ENCODE measurements at regions not wholly inside any gene's neighbourhood (a gene's known extent, or its start where the extent isn't known, plus 50 kb on each side); places are given as distances from the start of the nearest gene placed in this dataset.

- peaks cover 7% of the 10 kb centered on the region for H3K9me3 Mint-ChIP-seq (ENCODE audit: unreplicated experiment)
- POLR2A ChIA-PET, result no interaction called here
These were observed 200.1 kb downstream of the TLE3 start for GRCh38 chr15:69897471-69898237.

GRCh38 chr15:69898243-69898642, 199.5 kb downstream of the TLE3 start:
- POLR2A ChIA-PET, result no interaction called here
- CTCF ChIA-PET, result no interaction called here
- intact Hi-C loops (cut with micrococcal nuclease), result no loop called here
- DNase-seq (ENCODE audit: unreplicated experiment), result no peak
- no peaks in the 10 kb centered on the region for H3K4me1 Mint-ChIP-seq (ENCODE audit: insufficient read depth, unreplicated experiment)
- H3K4me3 Mint-ChIP-seq (ENCODE audit: unreplicated experiment), result no peak overlapping the region
- H3K9me3 Mint-ChIP-seq (ENCODE audit: unreplicated experiment), result peaks cover 7% of the 10 kb centered on the region
- TF ChIP-seq, protein P1, sequence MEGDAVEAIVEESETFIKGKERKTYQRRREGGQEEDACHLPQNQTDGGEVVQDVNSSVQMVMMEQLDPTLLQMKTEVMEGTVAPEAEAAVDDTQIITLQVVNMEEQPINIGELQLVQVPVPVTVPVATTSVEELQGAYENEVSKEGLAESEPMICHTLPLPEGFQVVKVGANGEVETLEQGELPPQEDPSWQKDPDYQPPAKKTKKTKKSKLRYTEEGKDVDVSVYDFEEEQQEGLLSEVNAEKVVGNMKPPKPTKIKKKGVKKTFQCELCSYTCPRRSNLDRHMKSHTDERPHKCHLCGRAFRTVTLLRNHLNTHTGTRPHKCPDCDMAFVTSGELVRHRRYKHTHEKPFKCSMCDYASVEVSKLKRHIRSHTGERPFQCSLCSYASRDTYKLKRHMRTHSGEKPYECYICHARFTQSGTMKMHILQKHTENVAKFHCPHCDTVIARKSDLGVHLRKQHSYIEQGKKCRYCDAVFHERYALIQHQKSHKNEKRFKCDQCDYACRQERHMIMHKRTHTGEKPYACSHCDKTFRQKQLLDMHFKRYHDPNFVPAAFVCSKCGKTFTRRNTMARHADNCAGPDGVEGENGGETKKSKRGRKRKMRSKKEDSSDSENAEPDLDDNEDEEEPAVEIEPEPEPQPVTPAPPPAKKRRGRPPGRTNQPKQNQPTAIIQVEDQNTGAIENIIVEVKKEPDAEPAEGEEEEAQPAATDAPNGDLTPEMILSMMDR (IDR thresholded peaks at IDR 0.05; ENCODE audit: unreplicated experiment), result no peak
- H3K36me3 Mint-ChIP-seq (ENCODE audit: insufficient read depth, unreplicated experiment), result no peaks in the 10 kb centered on the region
- no TSS peak for BruUV-seq (replicated peaks)
- peaks cover 90% of the 10 kb centered on the region for H3K27me3 Mint-ChIP-seq (ENCODE audit: insufficient read depth, unreplicated experiment)
- no peak overlapping the region for H3K27ac Mint-ChIP-seq (ENCODE audit: low read depth, unreplicated experiment)

More at GRCh38 chr15:69897471-69898237, 200.1 kb downstream of the TLE3 start:
- Mint-ChIP-seq H3K27ac (ENCODE audit: low read depth, unreplicated experiment) (no peak overlapping the region), H3K27me3 (ENCODE audit: insufficient read depth, unreplicated experiment) (peaks cover 96% of the 10 kb centered on the region), H3K36me3 (ENCODE audit: insufficient read depth, unreplicated experiment) (no peaks in the 10 kb centered on the region), H3K4me1 (ENCODE audit: insufficient read depth, unreplicated experiment) (no peaks in the 10 kb centered on the region), H3K4me3 (ENCODE audit: unreplicated experiment) (no peak overlapping the region)
- no TSS peak for BruUV-seq (replicated peaks)
- CTCF ChIA-PET, result interaction anchor here (0.7 kb wide), 1 partner anchor 173 kb away, joined by 3 read pairs; no protein-coding TSS in a partner anchor
- intact Hi-C loops (cut with micrococcal nuclease), result no loop called here
- DNase-seq (ENCODE audit: unreplicated experiment), result no peak
- TF ChIP-seq, protein P1 (IDR thresholded peaks at IDR 0.05; ENCODE audit: unreplicated experiment), result no peak

DNA sequence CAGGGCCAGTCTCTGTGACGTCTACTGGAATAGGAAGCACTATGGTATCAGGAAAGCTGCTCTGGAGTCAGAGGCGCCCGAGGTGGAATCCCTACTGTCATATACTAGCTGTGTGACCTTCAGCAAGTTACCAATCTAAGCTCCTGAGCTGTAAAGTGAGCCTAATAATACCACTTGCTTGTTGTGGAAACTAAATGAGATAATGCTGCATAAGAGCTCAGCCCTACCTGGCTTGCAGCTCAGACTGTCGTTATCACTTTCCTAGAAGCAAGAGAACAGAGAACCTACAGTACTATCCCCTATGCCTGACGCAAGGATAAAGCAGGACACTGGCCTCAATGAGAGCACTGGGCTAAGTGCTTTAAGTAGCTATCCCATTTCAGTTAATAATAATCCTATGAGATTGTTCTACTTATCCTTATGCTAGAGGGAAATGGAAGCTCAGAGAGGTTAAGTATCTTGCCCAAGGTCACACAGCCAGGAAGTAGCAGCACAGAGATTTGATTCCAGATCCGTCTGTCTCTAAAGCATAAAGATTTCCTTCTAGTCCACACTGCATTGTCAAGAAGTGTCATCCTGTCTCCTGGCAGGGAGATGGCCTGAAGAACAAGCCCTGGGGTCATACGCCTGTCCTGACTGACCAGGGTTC, 195.2 kb downstream of the TLE3 start:
- TF ChIP-seq, protein P1 (IDR thresholded peaks at IDR 0.05; ENCODE audit: unreplicated experiment), result no peak
- ChIA-PET CTCF (interaction anchor here (0.6 kb wide), 1 partner anchor 36 kb away, joined by 3 read pairs; no protein-coding TSS in a partner anchor), POLR2A (no interaction called here)
- Mint-ChIP-seq H3K4me1 (ENCODE audit: insufficient read depth, unreplicated experiment) (no peaks in the 10 kb centered on the region), H3K9me3 (ENCODE audit: unreplicated experiment) (no peaks in the 10 kb centered on the region), H3K36me3 (ENCODE audit: insufficient read depth, unreplicated experiment) (no peaks in the 10 kb centered on the region), H3K27ac (ENCODE audit: low read depth, unreplicated experiment) (no peak overlapping the region), H3K27me3 (ENCODE audit: insufficient read depth, unreplicated experiment) (peaks cover 47% of the 10 kb centered on the region), H3K4me3 (ENCODE audit: unreplicated experiment) (no peak overlapping the region)
- BruUV-seq (replicated peaks), result no TSS peak
- intact Hi-C loops (cut with micrococcal nuclease), result no loop called here
- no peak for DNase-seq (ENCODE audit: unreplicated experiment)

DNA sequence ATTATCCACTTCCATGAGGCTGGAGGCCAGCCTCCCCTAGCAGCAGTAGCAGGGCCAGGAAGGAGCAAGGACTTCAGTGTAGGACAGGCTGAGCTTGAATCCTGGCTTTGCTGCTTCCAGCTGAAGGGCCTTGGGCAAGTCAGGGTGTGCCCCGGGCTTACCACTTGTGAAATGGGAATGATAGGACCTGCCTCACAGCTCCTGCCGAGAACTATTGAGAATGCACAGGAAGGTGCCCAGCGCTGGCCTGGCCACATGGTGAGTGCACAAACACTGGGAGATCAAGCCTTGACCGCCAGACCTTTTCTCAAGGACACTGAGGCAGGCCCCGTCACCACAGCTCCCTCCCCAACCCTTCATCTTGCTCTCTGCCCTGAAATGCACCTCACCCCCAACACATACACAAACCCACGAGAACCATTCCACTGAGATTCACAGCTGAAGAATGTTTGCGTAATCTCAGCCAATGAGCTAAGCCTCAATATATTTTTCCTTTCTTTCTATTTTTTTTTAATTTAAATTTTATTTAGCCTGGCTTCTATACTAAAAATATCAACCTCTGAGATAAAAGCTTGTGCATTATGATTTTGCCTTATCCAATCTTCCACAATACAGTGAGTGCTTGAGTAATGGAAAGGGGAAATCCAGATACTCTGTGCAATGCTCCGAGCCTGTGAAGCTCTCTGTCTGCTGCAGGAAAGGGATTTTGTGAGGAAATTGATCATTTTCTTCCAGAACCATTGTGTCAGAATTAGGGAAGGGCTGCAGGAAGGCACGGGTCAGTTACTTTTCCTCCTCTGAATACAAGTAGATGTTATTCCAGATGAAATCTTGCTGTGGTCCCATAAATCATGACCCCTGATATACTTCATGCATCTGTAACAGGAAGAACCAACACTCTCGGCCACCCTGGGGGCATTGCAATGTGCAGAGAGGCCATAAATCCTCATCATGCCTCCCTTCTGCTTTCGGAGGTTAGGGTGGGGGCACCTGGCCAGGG, 193.9 kb downstream of the TLE3 start:
- no peak overlapping the region for H3K27ac Mint-ChIP-seq (ENCODE audit: low read depth, unreplicated experiment)
- TF ChIP-seq, protein P1 (IDR thresholded peaks at IDR 0.05; ENCODE audit: unreplicated experiment), result no peak
- peaks cover 35% of the 10 kb centered on the region for H3K27me3 Mint-ChIP-seq (ENCODE audit: insufficient read depth, unreplicated experiment)
- intact Hi-C loops (cut with micrococcal nuclease), result no loop called here
- H3K36me3 Mint-ChIP-seq (ENCODE audit: insufficient read depth, unreplicated experiment), result no peaks in the 10 kb centered on the region
- no peak for DNase-seq (ENCODE audit: unreplicated experiment)
- no peak overlapping the region for H3K4me3 Mint-ChIP-seq (ENCODE audit: unreplicated experiment)
- BruUV-seq (replicated peaks), result no TSS peak
- ChIA-PET POLR2A (no interaction called here), CTCF (no interaction called here)
- H3K9me3 Mint-ChIP-seq (ENCODE audit: unreplicated experiment), result no peaks in the 10 kb centered on the region
- no peaks in the 10 kb centered on the region for H3K4me1 Mint-ChIP-seq (ENCODE audit: insufficient read depth, unreplicated experiment)
